GM19025 (cell line): ENCODE measurements at regions not wholly inside any gene's neighbourhood (a gene's known extent, or its start where the extent isn't known, plus 50 kb on each side); places are given as distances from the start of the nearest gene placed in this dataset.
"Not testable (repeated sequence)": the region's sequence is repeated elsewhere in the genome, so short reads cannot be mapped to it uniquely, and the experiment has no call there.

ENCODE experiments used
- ATAC-seq: cut with Tn5 transposase; IDR thresholded peaks from one replicate; pipeline ENCODE4 v1.9.1; 2021; ENCODE audit warnings: mild to moderate bottlenecking, low read depth, moderate library complexity; ENCODE audit not compliant: unreplicated experiment

DNA sequence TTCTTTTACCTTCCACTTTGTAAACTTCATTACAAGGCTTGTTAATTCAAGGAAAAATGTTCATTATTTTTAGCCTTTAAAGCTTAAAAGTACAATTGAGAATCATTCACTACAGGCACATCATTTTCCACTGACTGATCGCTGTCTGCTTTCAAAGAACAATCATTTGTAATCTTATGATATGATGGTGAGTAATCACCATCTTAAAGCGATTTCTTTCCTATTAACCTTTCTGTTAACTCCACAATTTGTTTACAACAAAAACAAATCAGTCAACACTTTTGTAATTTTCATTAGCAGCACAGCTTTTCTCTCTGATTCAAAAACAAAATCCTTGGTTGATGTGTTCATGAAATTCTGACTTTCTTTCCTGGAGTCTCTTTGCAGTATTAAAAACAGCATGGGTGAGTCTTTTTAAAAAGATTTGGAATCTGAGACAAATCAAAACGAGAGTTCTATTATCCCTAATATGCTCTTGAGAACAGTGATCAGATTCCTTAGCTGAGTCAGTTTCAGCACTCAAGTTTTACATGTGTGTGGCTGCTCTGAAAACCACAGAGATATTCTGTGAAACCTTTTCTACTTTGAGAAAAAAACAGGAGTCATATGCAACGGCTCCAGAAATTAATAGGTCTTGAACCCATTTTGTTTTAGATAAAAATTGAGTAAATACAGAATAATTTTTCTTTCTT lies 145.8 kb upstream of the TMPRSS15 start:
- ATAC-seq = no peak

DNA sequence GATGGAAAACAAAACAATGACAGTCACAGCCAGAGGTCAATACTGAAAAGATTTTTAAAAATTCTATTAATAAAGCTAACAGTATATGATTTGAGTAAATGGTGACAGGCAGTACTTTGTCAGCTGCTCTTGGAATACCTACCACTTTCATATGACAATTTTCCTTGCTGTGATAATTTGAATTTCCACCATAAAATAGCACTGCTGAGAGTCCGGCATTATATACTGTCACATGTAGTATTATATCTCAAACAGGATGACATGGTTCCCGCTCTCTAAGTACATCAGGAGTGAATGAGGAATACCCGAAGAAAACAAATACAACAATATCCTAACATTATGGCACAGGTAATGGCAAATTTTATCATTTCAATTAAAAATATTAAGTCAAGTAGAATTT lies 146.8 kb upstream of the TMPRSS15 start:
- no peak for ATAC-seq

DNA sequence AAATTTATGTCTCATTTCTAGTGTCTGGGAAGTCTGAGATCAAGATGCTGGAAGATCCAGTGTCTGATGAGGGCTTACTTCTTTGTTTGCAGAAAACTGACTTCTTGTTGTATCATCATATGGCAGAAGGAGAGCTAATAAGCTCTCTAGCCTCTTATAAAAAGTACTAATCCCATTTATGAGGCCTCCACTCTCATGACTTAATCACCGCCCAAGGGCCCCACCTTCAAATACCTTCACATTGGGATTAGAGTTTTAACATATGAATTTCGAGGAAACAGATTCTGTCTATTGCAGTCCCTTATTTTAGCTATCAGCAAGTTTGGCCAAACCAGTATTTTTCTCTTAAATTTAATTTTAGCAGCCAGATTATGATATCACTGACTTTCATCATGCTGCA lies 150.2 kb upstream of the TMPRSS15 start:
- ATAC-seq = no peak

DNA sequence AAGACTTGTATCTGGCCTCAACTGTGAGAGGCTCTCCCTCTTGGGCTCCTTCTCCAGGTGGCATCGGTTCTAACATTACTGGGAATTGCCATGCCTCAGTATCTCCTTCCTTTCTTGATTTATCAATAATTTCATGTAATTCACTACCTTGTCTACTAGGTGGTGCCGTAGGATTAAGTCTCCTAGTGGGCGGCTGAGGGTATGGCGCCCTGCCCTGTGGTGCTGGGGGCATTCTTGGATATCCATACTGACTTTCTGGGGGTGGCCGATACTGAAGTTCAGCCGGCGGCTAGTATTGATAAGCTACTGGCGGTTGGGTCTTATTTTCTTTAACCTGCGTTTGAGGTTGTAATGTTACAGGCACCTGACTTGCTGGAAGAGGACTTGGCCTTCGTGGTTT lies 164.2 kb upstream of the TMPRSS15 start:
- not testable (repeated sequence) for ATAC-seq

DNA sequence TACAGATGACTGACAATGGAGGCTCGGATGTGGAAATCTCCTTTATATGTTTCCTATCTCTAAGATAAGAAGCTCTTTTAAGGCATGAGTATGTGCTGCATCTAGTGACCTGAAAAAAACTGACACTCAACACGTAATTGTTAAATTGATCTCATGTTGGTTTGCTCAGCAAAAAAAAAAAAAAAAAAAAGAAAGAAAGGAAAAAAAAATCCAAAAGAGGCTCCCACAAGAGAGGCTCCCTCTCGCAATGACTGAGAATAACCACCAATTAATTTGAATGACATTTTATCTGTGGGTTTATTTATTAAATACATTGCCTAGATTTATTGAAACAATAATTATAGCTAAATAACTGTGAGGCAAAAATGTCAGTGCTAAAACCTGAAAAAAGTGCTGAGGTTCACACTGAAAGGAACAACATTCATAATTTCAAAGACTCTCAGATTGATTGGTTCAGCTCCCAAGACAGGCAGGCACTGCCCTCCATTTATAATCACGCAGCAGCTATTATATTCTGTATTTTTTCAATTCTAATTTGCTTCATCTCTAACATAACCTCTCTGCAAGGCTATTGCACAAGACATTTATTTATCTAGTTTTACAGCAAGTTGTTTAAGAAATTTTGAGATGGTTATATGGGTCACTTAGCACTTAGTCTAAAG lies 184.5 kb upstream of the TMPRSS15 start:
- ATAC-seq = no peak

DNA sequence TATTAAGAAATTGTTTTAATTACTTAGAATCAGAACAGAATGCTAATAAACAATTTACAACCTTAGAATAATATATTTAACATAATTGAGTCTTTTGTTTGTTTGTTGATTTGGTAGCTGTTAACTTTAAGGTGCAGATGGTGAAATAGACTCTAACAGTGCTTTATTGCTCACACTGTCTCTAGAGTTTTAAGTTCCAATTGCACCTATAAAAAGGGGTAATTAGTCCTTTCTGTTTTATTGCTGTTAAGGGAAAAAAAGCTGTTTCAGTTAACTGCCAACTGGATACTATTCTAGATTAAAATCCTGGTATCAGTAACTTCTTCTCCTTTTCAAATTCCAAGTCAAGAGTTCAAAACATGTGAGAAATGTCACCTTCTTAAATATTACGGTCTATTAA lies 197.6 kb upstream of the TMPRSS15 start:
- no peak for ATAC-seq

DNA sequence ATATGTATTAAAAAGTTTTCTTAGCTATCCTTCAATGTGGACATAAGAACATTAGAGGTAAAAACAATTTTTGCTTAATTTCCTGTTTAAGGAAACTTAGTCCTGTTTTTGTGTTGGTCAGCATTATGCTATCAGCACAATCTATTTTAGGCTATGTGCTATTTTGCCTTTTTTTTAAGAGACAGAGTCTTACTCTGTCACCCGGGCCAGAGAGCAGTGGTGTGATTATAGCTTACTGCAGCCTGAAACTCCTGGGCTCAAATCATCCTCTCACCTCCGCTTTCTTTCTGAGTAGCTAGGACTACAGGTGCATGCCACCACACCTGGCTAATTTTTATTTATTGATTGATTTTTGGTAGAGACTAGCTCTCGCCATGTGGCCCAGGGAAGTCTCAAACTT lies 199.1 kb upstream of the TMPRSS15 start:
- ATAC-seq = no peak

DNA sequence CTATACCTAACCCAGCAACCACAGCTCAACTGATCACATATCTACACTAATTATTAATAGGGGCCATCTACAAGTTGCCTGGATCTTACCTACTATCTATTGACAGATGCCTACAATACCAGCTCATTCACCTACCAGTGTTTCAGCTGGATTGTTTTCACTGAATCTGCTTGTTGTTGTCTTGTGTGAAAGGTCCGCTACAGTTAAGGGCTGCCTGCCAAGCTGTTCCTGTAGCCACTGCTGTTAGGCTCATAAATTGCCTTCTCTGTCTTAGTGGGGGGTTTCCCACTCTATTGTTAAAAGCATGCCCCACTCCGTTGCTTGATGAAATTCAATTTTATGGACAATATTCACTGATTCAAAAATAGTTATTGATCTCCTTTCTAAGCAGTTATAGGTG lies 199.7 kb upstream of the TMPRSS15 start:
- ATAC-seq = no peak

DNA sequence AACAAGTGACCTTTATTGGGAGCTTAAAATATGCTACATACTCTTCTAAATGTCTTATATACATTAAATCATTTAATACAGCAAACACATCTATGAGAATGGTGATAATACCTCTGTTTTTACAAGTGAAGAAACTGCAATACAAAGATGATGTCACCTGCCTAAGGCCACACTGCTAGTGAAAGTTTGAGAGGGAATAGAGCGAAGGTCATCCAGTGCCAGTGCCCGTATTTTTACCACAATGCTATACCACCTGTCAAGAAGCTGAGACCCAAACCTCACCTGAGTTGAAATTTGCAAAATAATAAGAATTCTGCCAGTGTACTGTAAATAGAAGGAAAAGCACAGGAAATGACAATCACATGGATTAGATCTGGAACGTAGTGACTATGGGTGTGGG lies 200.4 kb upstream of the TMPRSS15 start:
- no peak for ATAC-seq

DNA sequence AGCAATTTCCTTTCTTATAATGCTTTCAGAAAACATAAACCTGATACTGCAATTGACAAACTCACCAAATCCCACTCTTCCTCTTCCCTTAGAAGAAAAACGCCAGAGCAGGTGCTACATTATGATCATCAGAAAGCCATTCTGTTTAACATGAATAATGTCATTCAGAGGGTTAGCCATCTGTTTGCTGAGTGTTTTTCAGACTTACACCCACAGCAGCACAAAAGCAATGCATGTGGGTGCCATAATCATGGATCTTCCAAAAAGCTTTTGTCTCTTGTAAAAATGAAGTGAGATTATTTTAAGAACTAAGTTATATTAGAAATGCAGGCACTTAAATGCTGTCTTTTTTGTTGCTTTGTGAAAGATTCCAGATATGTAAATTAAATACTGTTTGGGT lies 204.6 kb upstream of the TMPRSS15 start:
- ATAC-seq = no peak

DNA sequence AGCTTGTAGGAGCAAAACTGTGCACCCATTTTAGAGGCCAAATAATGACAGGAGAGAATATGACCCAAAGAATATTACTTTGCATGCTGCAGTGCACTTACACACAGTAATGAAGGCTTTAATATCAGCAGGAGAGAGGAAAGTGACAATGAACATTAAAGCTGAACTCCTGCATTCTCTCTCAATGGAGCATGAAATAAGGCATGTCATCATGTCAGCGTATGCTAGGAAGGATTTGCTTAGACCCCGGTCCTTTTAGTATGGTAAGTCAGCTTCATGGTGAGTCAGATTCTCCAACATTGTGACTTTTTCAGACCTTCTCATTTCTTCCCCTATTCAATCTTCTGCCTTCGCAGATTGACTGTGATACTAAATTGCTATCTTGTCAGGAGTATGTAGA lies 210.7 kb upstream of the TMPRSS15 start:
- ATAC-seq = no peak

DNA sequence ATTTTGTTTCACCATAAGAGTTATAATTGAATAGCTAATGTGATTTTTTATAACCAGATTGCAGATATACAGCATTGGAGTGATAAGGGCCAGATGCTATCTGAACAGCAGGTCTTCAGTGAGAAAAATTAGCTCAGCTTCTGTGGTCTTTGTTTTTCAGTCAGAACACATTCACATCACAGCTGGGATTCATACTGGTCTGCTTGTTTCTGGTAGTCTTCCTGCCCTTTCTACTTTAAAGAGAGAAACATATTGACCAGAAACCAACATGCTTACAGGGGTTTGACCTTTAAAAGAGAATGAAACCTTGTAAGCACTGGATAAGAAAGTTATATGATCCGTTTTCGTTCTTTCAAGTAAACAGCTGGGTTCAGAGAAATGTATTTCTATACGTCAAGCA lies 213.7 kb upstream of the TMPRSS15 start:
- ATAC-seq = no peak

DNA sequence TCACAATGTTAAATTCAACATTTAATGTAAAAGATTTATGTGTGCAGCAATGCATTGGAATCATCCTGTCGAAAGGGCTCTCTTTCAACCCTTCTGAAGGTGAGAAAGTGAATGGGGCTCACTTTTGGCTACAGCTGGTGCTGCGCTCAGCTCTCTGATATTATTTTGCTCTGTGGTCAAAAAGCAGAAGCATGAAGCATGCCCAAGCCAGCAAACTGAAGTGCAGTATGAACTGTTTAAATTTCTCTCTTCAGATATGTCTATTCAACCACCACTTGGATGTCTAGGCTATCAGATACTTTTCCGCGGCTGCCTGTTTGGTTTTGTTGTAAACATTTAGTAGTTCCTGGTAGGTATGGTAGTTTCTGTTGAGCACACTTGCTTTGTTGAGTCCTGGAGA lies 216.9 kb upstream of the TMPRSS15 start:
- no peak for ATAC-seq

DNA sequence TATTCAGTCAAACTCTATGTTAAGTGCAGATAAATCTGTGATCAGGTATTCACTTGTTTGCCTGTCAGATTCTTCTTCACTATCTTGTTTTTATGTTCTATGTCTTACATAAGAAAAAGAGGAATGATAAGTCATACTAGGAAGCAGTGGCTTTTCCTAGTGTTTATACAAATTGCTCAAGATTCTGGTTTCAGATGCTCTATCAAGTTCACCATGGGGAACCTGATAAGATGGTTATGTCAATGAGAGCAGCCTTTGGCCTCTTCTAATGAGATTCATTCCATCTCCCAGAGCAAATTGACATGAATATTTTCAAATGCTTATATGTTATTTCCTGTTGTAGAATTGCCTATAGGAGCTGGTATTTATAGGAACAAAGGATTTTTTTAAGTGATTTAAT lies 218.8 kb upstream of the TMPRSS15 start:
- no peak for ATAC-seq

DNA sequence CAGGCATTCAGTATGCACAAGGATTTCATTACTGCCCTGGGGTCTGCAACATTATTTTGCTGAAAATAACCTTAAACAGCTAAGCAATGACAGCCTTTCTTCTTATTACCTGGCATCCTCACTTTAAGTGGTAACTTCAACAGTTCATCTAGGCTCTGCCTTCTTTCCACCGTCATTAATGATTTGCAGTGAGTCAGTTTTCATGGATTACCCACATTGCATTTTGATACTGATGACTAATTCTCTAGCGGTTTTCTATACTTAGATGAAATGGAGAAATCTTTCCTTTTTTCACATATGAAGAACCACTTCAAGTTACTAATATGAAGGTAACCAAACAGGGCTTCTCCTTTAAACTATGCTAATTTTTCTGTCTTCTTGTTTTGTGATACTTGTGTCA lies 226.9 kb upstream of the TMPRSS15 start:
- ATAC-seq = no peak

DNA sequence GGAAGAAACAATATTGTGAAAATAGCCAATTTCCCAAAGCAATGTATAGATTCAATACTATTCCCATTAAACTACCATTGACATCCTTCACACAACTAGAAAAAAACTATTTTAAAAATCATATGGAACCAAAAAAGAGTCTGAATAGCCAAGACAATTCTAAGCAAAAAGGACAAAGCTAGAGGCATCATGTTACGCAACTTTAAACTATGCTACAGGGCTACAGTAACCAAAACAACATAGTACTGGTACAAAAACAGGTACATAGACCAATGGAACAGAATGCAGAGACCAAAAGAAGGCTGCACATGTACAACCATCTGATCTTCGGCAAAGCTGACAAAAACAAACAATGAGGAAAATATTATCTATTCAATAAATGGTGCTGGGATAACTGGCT lies 233.3 kb upstream of the TMPRSS15 start:
- ATAC-seq = no peak

DNA sequence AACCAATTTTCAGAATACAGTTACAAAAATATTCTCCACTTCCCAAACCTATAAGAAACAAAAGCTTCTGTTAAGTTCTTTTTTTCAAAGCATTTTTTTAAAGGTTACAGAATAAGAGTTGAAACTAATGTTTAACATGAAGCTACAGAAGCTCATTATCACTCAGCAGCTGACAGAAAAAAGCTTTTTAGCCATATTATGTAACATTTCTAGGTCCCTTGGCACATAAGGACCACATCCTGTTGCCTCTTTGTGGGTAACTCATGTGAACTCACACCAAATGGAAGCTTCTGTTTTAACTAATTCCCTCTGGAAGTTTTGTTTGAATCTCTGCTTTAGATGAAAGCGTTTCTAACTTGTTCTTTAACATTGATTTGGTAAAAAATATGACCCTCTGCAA lies 242.5 kb upstream of the TMPRSS15 start:
- ATAC-seq = no peak

DNA sequence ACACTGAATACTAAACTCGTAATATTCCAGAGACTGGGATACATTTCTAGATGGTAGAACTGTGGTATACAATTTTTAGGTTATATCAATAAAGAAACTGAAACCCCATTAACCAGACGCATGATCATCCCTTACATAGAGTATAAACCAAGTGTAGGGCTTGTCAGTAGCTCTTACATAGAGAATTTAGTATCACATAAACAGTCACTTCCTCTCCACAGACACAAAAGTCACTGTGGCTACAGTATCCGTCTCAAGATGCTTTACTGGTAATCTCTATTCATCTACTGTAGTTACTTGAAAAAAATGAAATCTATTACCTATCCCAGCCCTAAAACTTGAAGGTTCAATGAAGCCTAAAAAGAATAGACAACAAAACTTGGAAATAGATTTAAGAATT lies 252.3 kb upstream of the TMPRSS15 start:
- no peak for ATAC-seq

DNA sequence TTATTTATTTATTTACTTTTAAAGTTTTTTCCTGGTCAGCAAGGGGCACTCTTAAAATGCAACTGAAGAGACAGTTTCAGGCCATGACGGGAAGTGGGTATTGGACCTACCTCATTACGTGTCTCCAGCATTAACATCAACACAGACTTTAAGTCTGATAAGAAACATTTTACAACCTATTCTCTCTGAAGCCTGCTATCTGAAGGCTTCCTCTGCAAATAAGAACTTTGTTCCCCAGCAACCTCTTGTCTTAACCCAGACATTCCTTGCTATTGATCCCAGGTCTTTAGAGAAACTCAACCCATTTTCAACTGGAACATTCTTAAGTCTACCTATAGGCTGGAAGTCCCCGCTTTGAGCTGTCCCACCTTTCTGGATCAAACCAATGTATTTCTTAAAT lies 258.3 kb upstream of the TMPRSS15 start:
- no peak for ATAC-seq

DNA sequence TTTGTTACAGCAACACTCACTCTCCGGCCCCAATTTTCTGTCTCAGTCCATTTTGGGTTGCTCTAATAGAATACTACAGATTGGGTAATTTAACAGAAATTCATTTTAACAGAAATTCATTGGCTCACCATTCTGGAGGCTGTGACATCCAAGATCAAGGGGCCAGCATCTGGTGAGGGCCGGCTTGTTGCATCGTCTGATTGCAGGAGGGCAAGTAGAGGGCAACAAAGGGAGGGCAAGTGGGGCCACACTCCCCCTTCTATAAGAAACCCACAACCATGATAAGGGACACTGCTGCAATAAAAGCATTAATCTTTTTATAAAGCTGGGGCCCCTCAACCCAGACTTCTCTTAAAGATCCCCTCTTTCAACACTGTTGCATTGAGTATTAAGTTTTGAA lies 260.1 kb upstream of the TMPRSS15 start:
- no peak for ATAC-seq

DNA sequence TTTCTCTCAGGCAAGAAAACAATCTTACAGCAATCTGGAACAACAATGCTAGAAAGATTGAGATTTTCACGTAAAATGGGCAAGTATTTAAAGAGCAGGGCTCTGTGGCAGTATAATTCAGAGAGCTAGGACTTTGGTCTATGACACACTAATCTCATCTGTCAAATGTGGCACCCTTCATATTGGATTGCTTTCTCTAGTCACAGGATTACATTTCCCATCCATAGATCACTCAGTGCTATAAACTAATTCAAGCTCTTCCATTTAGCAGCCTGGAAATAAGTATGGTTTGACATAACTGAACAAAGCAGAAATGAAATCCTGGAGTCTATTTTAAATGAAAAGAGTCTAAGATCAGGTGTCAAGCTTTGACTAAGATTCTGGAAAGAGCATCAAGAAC lies 263.1 kb upstream of the TMPRSS15 start:
- no peak for ATAC-seq

DNA sequence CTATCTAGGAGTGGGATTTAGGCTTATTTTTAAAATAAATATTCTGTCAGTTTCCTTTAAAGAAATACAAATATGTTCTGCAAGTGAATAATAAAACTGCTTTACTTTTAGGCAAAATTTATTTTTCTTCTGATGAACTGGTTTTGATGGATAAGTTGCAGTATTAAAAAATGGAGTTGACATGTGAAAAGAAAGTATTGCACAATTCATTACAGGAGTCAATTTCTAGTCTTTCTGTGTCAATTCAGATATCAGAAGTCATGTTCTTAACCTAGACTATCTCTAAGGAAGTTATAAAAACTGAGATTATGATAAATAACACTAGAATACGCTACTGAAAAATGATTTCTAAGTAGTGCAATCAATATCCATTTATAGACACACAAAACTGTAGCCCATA lies 270.2 kb upstream of the TMPRSS15 start:
- ATAC-seq = no peak

DNA sequence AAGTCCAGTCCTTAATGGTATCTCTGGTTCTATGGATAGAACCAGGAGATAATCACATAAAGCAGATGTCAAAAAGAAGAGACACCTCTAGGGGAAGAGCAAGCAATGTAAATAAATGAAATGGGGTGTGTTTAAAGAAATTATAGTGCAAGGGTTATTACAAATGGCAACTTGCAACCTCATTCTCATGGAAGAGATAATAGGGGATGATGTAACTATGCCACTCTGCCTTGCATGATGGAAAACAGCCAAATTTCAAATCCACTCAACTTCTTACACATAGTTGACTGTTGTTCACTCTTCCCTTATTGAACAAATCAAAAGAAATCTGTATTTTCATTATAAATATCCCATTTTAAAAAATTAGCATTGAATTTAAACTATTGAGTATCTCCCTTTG lies 274.0 kb upstream of the TMPRSS15 start:
- no peak for ATAC-seq
